Mesenchymal stem cell (in vitro differentiated cells and primary cell): ENCODE measurements at regions not wholly inside any gene's neighbourhood (a gene's known extent, or its start where the extent isn't known, plus 50 kb on each side); places are given as distances from the start of the nearest gene placed in this dataset.

Source experiments
- DNase-seq: peaks from one replicate; pipeline ENCODE4 v3.0.0-alpha.2; 2013
- H2AFZ ChIP-seq: one replicate; pipeline ENCODE4 v1.6.1; 2013; ENCODE audit warnings: low read depth, mild to moderate bottlenecking, control low read depth, inconsistent platforms, low read length, moderate library complexity
- H2AK5ac ChIP-seq: 2 replicates; pipeline ENCODE4 v1.6.1; 2013; ENCODE audit warnings: low read length, moderate library complexity, mild to moderate bottlenecking, inconsistent platforms; ENCODE audit not compliant: severe bottlenecking
- H2BK120ac ChIP-seq: one replicate; pipeline ENCODE4 v1.6.1; 2013; ENCODE audit warnings: low read depth, mild to moderate bottlenecking, inconsistent platforms, low read length, moderate library complexity
- H2BK12ac ChIP-seq, 2 experiments: one replicate each; pipeline ENCODE4 v1.6.1; 2013; ENCODE audit warnings: inconsistent platforms in 2 of 2, low read length in 2 of 2, mild to moderate bottlenecking in 2 of 2, moderate library complexity in 2 of 2, control low read depth in 1 of 2
- H2BK15ac ChIP-seq: one replicate; pipeline ENCODE4 v1.6.1; 2013; ENCODE audit warnings: mild to moderate bottlenecking, low read depth, inconsistent platforms; ENCODE audit not compliant: poor library complexity, severe bottlenecking
- H2BK5ac ChIP-seq: 2 replicates; pipeline ENCODE4 v1.6.1; 2013; ENCODE audit warnings: low read depth, mild to moderate bottlenecking, low read length, control low read depth, inconsistent platforms; ENCODE audit not compliant: poor library complexity, severe bottlenecking
- H3K14ac ChIP-seq, 2 experiments: one replicate each; pipeline ENCODE4 v1.6.1; 2013; ENCODE audit warnings: inconsistent platforms in 2 of 2, low read length in 2 of 2, control low read depth in 1 of 2, mild to moderate bottlenecking in 1 of 2, moderate library complexity in 1 of 2
- H3K18ac ChIP-seq, 2 experiments: one replicate each; pipeline ENCODE4 v1.6.1; 2013; ENCODE audit warnings: inconsistent platforms in 2 of 2, low read length in 2 of 2, control low read depth in 1 of 2, low read depth in 1 of 2, mild to moderate bottlenecking in 1 of 2
- H3K23ac ChIP-seq, 2 experiments: one replicate each; pipeline ENCODE4 v1.6.1; 2013; ENCODE audit warnings: inconsistent platforms in 2 of 2, low read length in 2 of 2, mild to moderate bottlenecking in 2 of 2, moderate library complexity in 2 of 2, control low read depth in 1 of 2
- H3K27ac ChIP-seq: 2 replicates; pipeline ENCODE4 v1.5.1; 2013; ENCODE audit warnings: mild to moderate bottlenecking, moderate library complexity, low read length, control low read depth, inconsistent platforms; ENCODE audit not compliant: poor library complexity, severe bottlenecking
- H3K27me3 ChIP-seq, 2 experiments: 2 replicates each; pipeline versions ENCODE4 v1.6.1 to v1.7.0; 2013; ENCODE audit warnings: low read length in 2 of 2, mild to moderate bottlenecking in 2 of 2, moderate library complexity in 2 of 2, control low read depth in 1 of 2, inconsistent platforms in 1 of 2; ENCODE audit not compliant: control insufficient read depth in 1 of 2, insufficient read depth in 1 of 2
- H3K36me3 ChIP-seq, 2 experiments: 2 replicates each; pipeline versions ENCODE4 v1.6.1 to v1.7.0; 2013; ENCODE audit warnings: low read length in 2 of 2, control low read depth in 1 of 2, inconsistent platforms in 1 of 2, low read depth in 1 of 2, mild to moderate bottlenecking in 1 of 2; ENCODE audit not compliant: insufficient read depth in 2 of 2, control insufficient read depth in 1 of 2
- H3K4ac ChIP-seq, 2 experiments: one replicate each; pipeline ENCODE4 v1.6.1; 2013; ENCODE audit warnings: inconsistent platforms in 2 of 2, low read length in 2 of 2, mild to moderate bottlenecking in 2 of 2, moderate library complexity in 2 of 2, control low read depth in 1 of 2, low read depth in 1 of 2
- H3K4me1 ChIP-seq: 2 replicates; pipeline ENCODE4 v1.6.1; 2013; ENCODE audit warnings: low read depth, low read length, control low read depth; ENCODE audit not compliant: control insufficient read depth, insufficient read depth
- H3K4me2 ChIP-seq: 2 replicates; pipeline ENCODE4 v1.6.1; 2013; ENCODE audit warnings: low read length, mild to moderate bottlenecking, inconsistent platforms; ENCODE audit not compliant: poor library complexity, severe bottlenecking
- H3K4me3 ChIP-seq, 2 experiments: 2 replicates each; pipeline versions ENCODE4 v1.5.1 to v1.7.0; 2013; ENCODE audit warnings: low read length in 2 of 2, mild to moderate bottlenecking in 2 of 2, control low read depth in 1 of 2, low read depth in 1 of 2; ENCODE audit not compliant: insufficient read depth in 1 of 2
- H3K79me1 ChIP-seq: replicated peaks from 2 replicates; pipeline ENCODE4 v1.6.1; 2013; ENCODE audit warnings: mild to moderate bottlenecking, control low read depth, low read length, inconsistent platforms; ENCODE audit not compliant: poor library complexity, severe bottlenecking
- H3K9ac ChIP-seq: 2 replicates; pipeline ENCODE4 v1.7.0; 2013; ENCODE audit warnings: mild to moderate bottlenecking, low read length, moderate library complexity
- H3K9me3 ChIP-seq: 2 replicates; pipeline ENCODE4 v1.7.0; 2013; ENCODE audit warnings: mild to moderate bottlenecking, low read length; ENCODE audit not compliant: control insufficient read depth
- H4K8ac ChIP-seq: one replicate; pipeline ENCODE4 v1.6.1; 2013; ENCODE audit warnings: inconsistent platforms, mild to moderate bottlenecking, low read length, moderate library complexity
- H4K91ac ChIP-seq: one replicate; pipeline ENCODE4 v1.6.1; 2013; ENCODE audit warnings: mild to moderate bottlenecking, low read length, inconsistent platforms
- WGBS: methylation state at CpG from one replicate; pipeline ENCODE4 v1.1.7; 2013; ENCODE audit warnings: mixed read lengths; 5-methylcytosine and 5-hydroxymethylcytosine counted together

DNA sequence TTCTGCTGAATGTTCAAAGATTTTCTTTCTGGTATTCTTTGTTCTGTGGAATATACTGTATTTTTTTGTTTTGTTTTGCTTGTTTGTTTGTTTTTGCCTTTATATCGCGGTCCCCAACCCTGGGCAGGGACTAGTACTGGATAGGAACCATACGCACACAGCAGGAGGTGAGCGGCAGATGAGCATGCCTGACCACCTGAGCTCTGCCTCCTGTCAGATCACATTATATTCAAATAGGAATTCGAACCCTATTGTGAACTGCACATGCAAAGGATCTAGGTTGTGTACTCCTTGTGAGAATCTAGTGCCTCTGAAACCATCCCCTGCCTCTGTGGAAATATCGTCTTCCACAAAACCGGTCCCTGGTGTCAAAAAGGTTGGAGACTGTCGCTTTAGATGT lies 83.3 kb upstream of the ANO3 start:
- H3K14ac ChIP-seq = peak overlapping the region in 1 of 2 experiments; percentile 36
- no peak overlapping the region for H3K27ac ChIP-seq
- H3K4me2 ChIP-seq = no peak overlapping the region
- no peak overlapping the region for H2BK5ac ChIP-seq
- H2BK12ac ChIP-seq = no peak overlapping the region
- H2AK5ac ChIP-seq = no peak overlapping the region
- H3K36me3 ChIP-seq = no peaks in the 10 kb centered on the region
- no peaks in the 10 kb centered on the region for H3K79me1 ChIP-seq
- H3K9me3 ChIP-seq = no peaks in the 10 kb centered on the region
- H4K91ac ChIP-seq = no peak overlapping the region
- no peak overlapping the region for H4K8ac ChIP-seq
- DNase-seq = no peak
- no peak overlapping the region for H3K4me3 ChIP-seq
- WGBS = 96% methylated on average over 5 of the region's 8 CpGs
- no peak overlapping the region for H2BK120ac ChIP-seq
- H2AFZ ChIP-seq = no peak overlapping the region
- H3K23ac ChIP-seq = no peak overlapping the region
- H2BK15ac ChIP-seq = no peak overlapping the region
- H3K4me1 ChIP-seq = no peaks in the 10 kb centered on the region
- no peak overlapping the region for H3K9ac ChIP-seq
- no peaks in the 10 kb centered on the region for H3K27me3 ChIP-seq
- no peak overlapping the region for H3K18ac ChIP-seq
- no peak overlapping the region for H3K4ac ChIP-seq

DNA sequence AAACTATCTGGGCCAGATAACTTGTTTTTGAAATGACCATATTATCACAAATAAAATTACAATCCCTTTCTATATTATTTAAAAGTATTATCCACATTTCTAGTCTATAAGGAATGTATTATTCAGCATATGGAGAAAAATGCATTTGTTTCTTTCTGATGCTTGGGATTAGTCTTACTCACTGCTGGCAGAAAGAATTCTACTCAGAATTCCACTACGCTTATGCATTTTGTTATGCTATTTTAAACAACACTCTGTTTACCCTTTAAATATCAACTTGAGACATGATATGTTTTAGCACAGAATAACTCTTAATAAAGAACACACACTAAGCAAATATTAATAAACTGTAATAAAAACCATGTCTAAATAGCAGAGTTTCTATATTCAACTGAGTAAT lies 77.6 kb upstream of the ANO3 start:
- no CpG with 5 or more reads among the region's 1 CpG for WGBS
- Histone ChIP-seq H3K79me1 (no peaks in the 10 kb centered on the region), H3K27ac (no peak overlapping the region), H2AFZ (no peak overlapping the region), H3K18ac (no peak overlapping the region), H3K23ac (no peak overlapping the region), H2BK15ac (no peak overlapping the region), H3K4ac (no peak overlapping the region), H3K36me3 (no peaks in the 10 kb centered on the region), H3K4me3 (no peak overlapping the region), H3K14ac (no peak overlapping the region), H2BK5ac (no peak overlapping the region), H4K8ac (no peak overlapping the region), H3K9ac (no peak overlapping the region), H4K91ac (no peak overlapping the region), H2AK5ac (no peak overlapping the region), H3K4me1 (no peaks in the 10 kb centered on the region), H3K27me3 (no peaks in the 10 kb centered on the region), H3K9me3 (no peaks in the 10 kb centered on the region), H2BK12ac (no peak overlapping the region), H3K4me2 (no peak overlapping the region), H2BK120ac (no peak overlapping the region)
- no peak for DNase-seq

DNA sequence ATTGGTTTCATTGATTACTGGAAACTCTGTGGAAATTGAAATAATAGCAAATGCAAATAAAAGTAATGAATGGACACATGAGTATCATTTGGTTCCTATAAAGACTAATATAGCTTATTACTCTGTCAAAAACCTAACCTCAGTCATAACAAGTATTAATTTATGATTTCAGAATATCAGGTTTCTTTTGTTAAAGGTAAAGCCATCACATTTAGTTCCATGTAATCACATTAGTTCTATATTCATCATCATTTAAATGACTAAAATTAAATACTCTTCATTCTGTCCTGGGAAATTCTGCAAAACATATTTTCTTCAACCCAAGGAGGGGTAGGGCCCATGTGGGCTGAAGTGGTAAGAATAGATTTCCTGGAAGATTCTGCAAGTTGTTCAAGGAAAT lies 68.2 kb upstream of the ANO3 start:
- H4K8ac ChIP-seq = no peak overlapping the region
- no peaks in the 10 kb centered on the region for H3K4me1 ChIP-seq
- no peak overlapping the region for H4K91ac ChIP-seq
- no peak overlapping the region for H2AFZ ChIP-seq
- H3K23ac ChIP-seq = no peak overlapping the region
- H2AK5ac ChIP-seq = no peak overlapping the region
- H2BK12ac ChIP-seq = no peak overlapping the region
- H2BK5ac ChIP-seq = no peak overlapping the region
- no peak overlapping the region for H2BK15ac ChIP-seq
- no peak overlapping the region for H3K4me3 ChIP-seq
- H3K4ac ChIP-seq = no peak overlapping the region
- no peaks in the 10 kb centered on the region for H3K27me3 ChIP-seq
- H3K79me1 ChIP-seq = no peaks in the 10 kb centered on the region
- H2BK120ac ChIP-seq = no peak overlapping the region
- no peak for DNase-seq
- H3K36me3 ChIP-seq = no peaks in the 10 kb centered on the region
- no peak overlapping the region for H3K14ac ChIP-seq
- no peaks in the 10 kb centered on the region for H3K9me3 ChIP-seq
- H3K27ac ChIP-seq = no peak overlapping the region
- no peak overlapping the region for H3K4me2 ChIP-seq
- no peak overlapping the region for H3K18ac ChIP-seq
- H3K9ac ChIP-seq = no peak overlapping the region

DNA sequence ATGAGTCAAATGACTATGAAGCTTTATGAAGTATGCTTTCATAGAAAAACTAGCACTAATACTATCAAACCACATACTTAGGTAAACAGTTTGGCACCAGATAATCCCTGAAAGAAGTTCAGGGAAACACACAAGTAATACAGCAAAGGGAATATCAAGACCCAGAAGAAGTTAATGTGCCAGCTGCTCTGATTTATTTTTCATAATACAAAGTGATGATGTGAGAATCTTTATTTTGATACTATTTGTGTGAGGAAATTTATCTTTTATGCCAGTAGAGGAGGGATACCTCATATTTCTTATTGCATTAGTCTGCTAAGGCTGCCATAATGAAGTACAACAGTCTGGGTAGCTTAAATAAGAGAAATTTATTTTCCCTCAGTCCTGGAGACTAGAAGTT lies 67.7 kb upstream of the ANO3 start:
- Histone ChIP-seq H3K27ac (no peak overlapping the region), H3K4me1 (no peaks in the 10 kb centered on the region), H2AK5ac (no peak overlapping the region), H2BK15ac (no peak overlapping the region), H3K14ac (no peak overlapping the region), H3K23ac (no peak overlapping the region), H4K8ac (no peak overlapping the region), H3K9me3 (no peaks in the 10 kb centered on the region), H3K18ac (no peak overlapping the region), H2BK5ac (no peak overlapping the region), H2BK120ac (no peak overlapping the region), H2BK12ac (no peak overlapping the region), H3K79me1 (no peaks in the 10 kb centered on the region), H3K4ac (no peak overlapping the region), H2AFZ (no peak overlapping the region), H3K4me2 (no peak overlapping the region), H3K36me3 (no peaks in the 10 kb centered on the region), H3K27me3 (no peaks in the 10 kb centered on the region), H3K4me3 (no peak overlapping the region), H4K91ac (no peak overlapping the region), H3K9ac (no peak overlapping the region)
- DNase-seq = no peak
